Immature natural killer cell (primary cell): ENCODE measurements at regions not wholly inside any gene's neighbourhood (a gene's known extent, or its start where the extent isn't known, plus 50 kb on each side); places are given as distances from the start of the nearest gene placed in this dataset.
"Not testable (repeated sequence)": the region's sequence is repeated elsewhere in the genome, so short reads cannot be mapped to it uniquely, and the experiment has no call there.

Experiments
- DNase-seq, 3 donors: peaks; one replicate each; pipeline ENCODE4 v3.0.0; 2022; ENCODE audit warnings: mixed read lengths in 1 of 3
- H3K27ac Mint-ChIP-seq, 6 donors: one replicate each; pipeline ENCODE4 v1.8.0; 2020; ENCODE audit warnings: mixed read lengths in 6 of 6, mild to moderate bottlenecking in 5 of 6, inconsistent platforms in 4 of 6, moderate library complexity in 3 of 6
- H3K27me3 Mint-ChIP-seq, 3 donors: one replicate each; pipeline ENCODE4 v1.8.0; 2020 to 2021; ENCODE audit warnings: low read depth in 3 of 3, mild to moderate bottlenecking in 3 of 3, mixed read lengths in 3 of 3, moderate library complexity in 3 of 3, inconsistent platforms in 1 of 3
- H3K36me3 Mint-ChIP-seq, 3 donors: one replicate each; pipeline ENCODE4 v1.8.0; 2020; ENCODE audit warnings: mixed read lengths in 3 of 3, inconsistent platforms in 2 of 3, mild to moderate bottlenecking in 2 of 3
- H3K4me1 Mint-ChIP-seq, 2 donors: one replicate each; pipeline ENCODE4 v1.8.0; 2020; ENCODE audit warnings: inconsistent platforms in 2 of 2, mild to moderate bottlenecking in 2 of 2, mixed read lengths in 2 of 2, moderate library complexity in 1 of 2
- H3K4me3 Mint-ChIP-seq, 5 donors: one replicate each; pipeline ENCODE4 v1.8.0; 2020; ENCODE audit warnings: mild to moderate bottlenecking in 5 of 5, mixed read lengths in 5 of 5, inconsistent platforms in 3 of 5, moderate library complexity in 3 of 5
- H3K9me3 Mint-ChIP-seq, 6 donors: one replicate each; pipeline ENCODE4 v1.8.0; 2020; ENCODE audit warnings: mild to moderate bottlenecking in 6 of 6, mixed read lengths in 6 of 6, inconsistent platforms in 4 of 6, moderate library complexity in 3 of 6

DNA sequence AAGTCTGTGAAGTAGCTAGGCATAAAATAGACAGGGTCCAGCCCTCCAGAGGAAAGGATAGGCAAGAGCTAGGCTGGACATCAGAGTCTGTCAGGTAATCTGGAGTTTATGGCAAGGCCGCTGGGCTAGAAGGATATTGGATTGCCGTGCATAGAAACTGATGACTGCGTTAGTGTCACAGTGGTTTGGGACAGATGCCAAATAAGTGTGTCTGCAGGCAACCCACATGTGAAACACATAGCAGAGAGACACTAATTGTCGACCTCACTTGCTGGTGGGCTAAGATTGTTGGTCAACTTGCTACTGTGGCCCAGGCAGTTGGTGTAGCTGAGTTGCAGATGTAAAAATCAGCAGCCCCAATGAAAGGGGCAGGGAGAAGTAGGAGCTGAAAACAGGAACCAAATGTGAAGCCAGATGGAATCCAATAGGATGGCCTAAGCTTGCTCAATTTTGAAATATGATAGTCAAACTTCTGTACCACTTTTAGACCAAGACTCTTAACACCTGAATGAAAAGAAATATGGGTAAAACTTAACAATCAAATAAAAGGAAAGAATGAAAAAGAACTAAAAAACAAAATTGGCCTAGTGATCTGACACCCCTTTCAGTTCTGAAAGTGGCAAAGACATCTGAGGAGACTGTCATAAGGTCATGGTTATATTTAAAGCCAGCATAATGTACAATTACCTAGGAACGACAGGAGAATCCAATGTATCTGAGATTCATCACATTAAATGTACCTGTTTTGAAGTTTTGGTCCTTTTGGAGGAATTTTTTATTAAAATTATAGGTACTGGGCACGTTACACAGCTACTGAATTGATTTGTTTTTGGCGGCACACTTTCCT, 243.3 kb upstream of the ACTBL2 start:
- Mint-ChIP-seq H3K27ac (no peak overlapping the region), H3K9me3 (peaks cover 0 to 9% (median 2%) of the 10 kb centered on the region in 6 donors)
- peak in 1 of 3 donors; percentile 2 for DNase-seq

DNA sequence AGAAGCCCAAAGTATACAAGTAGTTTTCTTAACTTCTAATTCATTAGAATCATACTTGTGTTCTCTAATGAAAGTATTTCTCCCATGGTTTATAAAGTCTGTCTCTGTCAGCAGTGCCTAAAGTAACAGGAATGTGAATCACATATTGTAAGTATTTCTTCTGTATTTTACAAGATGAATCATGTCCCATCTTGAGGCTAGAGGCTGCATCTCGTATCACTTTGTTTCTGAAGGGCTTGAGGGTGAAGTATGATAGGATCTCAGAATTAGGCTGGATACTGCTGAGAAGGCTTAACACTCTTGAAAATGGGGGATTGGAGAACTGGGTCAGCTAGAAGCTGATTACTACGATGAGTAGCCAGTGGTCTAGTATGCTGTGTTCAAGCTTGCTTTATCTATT, 242.2 kb upstream of the ACTBL2 start:
- Mint-ChIP-seq H3K9me3 (peaks cover 0 to 12% (median 2%) of the 10 kb centered on the region in 6 donors), H3K4me3 (no peak overlapping the region), H3K4me1 (no peaks in the 10 kb centered on the region), H3K27me3 (peaks cover 1 to 3% (median 2%) of the 10 kb centered on the region in 3 donors), H3K27ac (no peak overlapping the region), H3K36me3 (no peaks in the 10 kb centered on the region)
- DNase-seq: no peak

More for the DNA sequence above, 243.3 kb upstream of the ACTBL2 start:
- H3K4me3 Mint-ChIP-seq: no peak overlapping the region
- H3K4me1 Mint-ChIP-seq: no peaks in the 10 kb centered on the region
- no peaks in the 10 kb centered on the region for H3K36me3 Mint-ChIP-seq
- peaks cover 1 to 3% (median 2%) of the 10 kb centered on the region in 3 donors for H3K27me3 Mint-ChIP-seq

DNA sequence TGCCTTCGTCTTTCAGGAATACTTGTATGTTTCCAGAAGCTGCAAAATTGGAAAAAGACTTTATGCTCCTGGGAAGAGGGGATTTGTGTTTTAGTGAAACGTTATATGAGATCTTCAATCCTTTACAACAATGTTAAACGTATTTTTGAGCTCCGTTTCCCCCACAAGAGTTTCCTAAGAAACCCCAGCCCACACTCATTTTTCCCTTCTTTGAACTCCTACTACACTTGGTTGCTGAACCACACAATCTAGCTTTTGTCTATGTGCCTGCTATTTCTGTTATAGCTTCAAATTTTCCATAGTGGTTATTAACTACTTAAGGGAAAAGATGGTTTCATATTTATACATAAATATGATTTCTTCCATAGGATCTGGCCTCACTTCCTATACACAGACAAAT, 238.6 kb upstream of the ACTBL2 start:
- Mint-ChIP-seq H3K4me3 (no peak overlapping the region), H3K4me1 (no peaks in the 10 kb centered on the region), H3K9me3 (peaks cover 0 to 14% (median 0%) of the 10 kb centered on the region in 6 donors), H3K36me3 (no peaks in the 10 kb centered on the region), H3K27me3 (peaks cover 0 to 3% (median 0%) of the 10 kb centered on the region in 3 donors), H3K27ac (no peak overlapping the region)
- no peak for DNase-seq

DNA sequence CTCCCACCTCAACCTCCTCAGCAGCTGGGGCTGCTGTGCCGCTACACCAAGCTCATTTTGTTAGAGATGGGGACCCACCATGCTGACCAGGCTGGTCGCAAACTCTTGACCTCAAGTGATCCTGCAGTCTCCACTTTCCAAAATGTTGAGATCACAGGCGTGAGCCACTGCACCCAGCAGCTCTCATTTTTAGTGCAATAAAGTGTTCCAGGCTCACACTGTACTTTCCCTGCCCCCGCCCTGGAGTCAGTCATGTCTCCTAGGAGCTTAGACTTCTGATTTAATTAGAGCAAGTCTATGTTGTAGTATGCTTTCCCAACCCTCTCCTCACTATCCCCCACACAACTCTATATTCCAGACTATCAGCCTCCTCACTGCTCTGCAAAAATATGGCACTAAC, 238.0 kb upstream of the ACTBL2 start:
- Mint-ChIP-seq H3K4me1 (no peaks in the 10 kb centered on the region), H3K36me3 (no peaks in the 10 kb centered on the region), H3K27me3 (peaks cover 0 to 3% (median 0%) of the 10 kb centered on the region in 3 donors), H3K27ac (no peak overlapping the region), H3K4me3 (no peak overlapping the region), H3K9me3 (peaks cover 0 to 14% (median 0%) of the 10 kb centered on the region in 6 donors)
- DNase-seq: no peak

DNA sequence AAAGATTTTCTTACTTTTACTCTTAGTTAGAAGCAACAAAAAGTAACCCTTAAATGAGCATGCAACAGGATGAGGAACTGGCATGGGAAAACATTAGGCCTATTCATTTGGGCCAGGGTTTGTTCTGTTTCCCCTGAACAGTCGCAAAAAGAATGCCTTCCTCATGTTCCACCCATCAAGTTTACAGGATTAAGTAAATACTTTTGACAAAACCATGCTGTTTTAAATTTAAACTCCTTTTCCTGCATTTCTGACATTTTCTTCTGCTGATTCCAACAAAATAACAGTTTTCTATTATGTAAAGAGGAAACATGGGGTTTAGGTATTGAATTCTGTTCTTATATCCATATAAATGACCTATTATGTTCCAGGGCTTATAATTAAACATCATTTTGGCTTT, 236.6 kb upstream of the ACTBL2 start:
- Mint-ChIP-seq H3K27ac (no peak overlapping the region), H3K36me3 (no peaks in the 10 kb centered on the region), H3K27me3 (peaks cover 0 to 2% (median 0%) of the 10 kb centered on the region in 3 donors), H3K9me3 (peaks cover 0 to 12% (median 0%) of the 10 kb centered on the region in 6 donors), H3K4me1 (no peaks in the 10 kb centered on the region), H3K4me3 (no peak overlapping the region)
- DNase-seq: no peak

DNA sequence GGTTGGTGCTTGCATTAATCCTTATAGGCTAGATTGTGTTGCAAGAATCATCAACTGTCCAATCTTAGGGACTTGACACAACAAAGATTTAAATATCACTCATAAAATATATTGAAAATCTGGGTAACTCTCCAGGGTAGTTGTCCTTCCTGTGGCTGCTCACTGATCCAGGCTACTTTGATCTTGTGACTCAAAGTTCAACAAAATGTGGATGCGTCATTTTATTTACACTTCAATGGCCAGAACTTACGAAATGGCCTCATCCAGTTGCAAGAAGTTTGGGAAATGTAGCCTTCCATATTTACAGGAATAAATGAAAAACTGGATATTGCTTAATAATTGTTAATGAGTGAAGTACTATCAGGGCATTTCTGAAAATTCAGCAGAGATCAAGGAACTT, 235.5 kb upstream of the ACTBL2 start:
- H3K36me3 Mint-ChIP-seq: no peaks in the 10 kb centered on the region
- no peak overlapping the region for H3K27ac Mint-ChIP-seq
- no peak overlapping the region for H3K4me3 Mint-ChIP-seq
- H3K27me3 Mint-ChIP-seq: peaks cover 0 to 1% (median 0%) of the 10 kb centered on the region in 3 donors
- peaks cover 0 to 12% (median 0%) of the 10 kb centered on the region in 6 donors for H3K9me3 Mint-ChIP-seq
- DNase-seq: no peak
- H3K4me1 Mint-ChIP-seq: no peaks in the 10 kb centered on the region

DNA sequence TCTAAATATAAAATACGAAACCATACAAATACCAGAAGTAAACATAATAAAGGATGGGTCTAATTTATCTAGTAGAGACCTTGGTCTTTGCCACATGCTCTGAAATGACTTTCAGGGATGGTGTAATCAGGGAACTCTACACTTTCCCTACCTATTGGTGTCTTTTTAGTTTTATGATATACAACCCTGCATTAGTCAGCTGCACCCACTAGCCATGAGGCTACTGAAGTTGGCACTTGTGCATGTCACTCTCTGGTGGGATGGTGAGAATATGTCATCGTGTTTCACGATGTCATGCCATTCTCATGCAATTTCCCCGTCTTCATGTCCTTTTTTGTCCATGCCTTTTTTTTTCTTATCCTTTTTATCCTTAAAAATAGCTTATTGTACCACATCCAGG, 234.9 kb upstream of the ACTBL2 start:
- H3K9me3 Mint-ChIP-seq: peaks cover 0 to 12% (median 0%) of the 10 kb centered on the region in 6 donors
- H3K4me1 Mint-ChIP-seq: no peaks in the 10 kb centered on the region
- H3K27me3 Mint-ChIP-seq: peaks cover 0 to 1% (median 0%) of the 10 kb centered on the region in 3 donors
- no peak overlapping the region for H3K4me3 Mint-ChIP-seq
- no peak overlapping the region for H3K27ac Mint-ChIP-seq
- no peak for DNase-seq
- no peaks in the 10 kb centered on the region for H3K36me3 Mint-ChIP-seq

DNA sequence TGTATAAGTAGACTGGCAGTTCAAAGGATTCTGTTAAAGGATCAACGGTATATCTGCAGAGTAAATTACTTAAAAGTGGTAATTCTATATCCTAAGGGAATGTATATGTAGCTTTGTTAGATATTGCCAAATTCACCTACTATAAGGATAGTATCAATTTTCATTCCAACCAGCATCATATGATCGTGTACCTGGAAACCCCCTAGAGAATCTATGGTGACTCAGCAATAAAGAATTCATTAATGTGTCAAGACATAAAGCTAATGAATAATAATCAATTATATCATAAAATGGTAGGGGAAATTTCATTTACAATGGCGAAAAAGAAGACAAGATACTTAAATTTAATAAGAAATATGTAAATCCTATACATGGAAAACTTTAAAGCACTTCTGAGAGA, 234.1 kb upstream of the ACTBL2 start:
- Mint-ChIP-seq H3K9me3 (peaks cover 0 to 12% (median 0%) of the 10 kb centered on the region in 6 donors), H3K27me3 (peaks cover 0 to 1% (median 0%) of the 10 kb centered on the region in 3 donors), H3K4me1 (no peaks in the 10 kb centered on the region), H3K36me3 (no peaks in the 10 kb centered on the region), H3K4me3 (no peak overlapping the region), H3K27ac (no peak overlapping the region)
- DNase-seq: no peak

DNA sequence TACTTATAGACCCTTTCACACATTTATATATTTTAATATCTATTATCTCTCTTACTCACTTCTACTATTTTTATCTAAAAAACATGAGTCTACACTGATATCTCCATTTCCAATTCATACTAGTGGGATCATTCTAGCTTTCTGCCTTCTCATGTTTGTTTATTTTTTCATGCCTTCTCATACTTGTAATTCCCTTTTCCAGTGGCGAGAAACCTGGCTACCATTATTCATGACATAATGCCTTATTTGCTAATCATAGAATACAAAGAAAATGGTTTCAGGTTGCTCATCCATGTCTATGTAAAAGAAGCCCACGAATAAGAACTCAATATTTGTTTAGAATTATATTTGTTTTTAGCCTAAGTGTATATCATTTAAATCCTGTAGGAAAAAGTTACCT, 232.7 kb upstream of the ACTBL2 start:
- H3K27me3 Mint-ChIP-seq: peaks cover 0 to 1% (median 0%) of the 10 kb centered on the region in 3 donors
- H3K4me1 Mint-ChIP-seq: no peaks in the 10 kb centered on the region
- DNase-seq: no peak
- peaks cover 0 to 7% (median 0%) of the 10 kb centered on the region in 6 donors for H3K9me3 Mint-ChIP-seq
- H3K27ac Mint-ChIP-seq: no peak overlapping the region
- H3K4me3 Mint-ChIP-seq: no peak overlapping the region
- H3K36me3 Mint-ChIP-seq: no peaks in the 10 kb centered on the region

DNA sequence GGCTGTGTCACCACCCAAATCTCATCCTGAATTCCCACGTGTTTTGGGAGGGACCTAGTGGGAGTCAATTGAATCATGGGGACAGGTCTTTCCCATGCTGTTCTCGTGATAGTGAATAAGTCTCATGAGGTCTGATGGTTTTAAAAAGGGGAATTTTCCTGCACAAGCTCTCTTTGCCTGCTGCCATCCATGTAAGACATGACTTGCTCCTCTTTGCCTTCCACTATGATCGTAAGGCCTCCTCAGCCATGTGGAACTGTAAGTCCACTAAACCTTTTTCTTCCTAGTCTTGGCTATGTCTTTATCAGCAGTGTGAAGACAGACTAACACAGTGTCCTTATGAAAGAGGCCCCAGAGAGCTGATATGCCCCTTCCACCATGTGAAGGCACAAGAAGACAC, 230.9 kb upstream of the ACTBL2 start:
- not testable (repeated sequence) for H3K4me1 Mint-ChIP-seq

DNA sequence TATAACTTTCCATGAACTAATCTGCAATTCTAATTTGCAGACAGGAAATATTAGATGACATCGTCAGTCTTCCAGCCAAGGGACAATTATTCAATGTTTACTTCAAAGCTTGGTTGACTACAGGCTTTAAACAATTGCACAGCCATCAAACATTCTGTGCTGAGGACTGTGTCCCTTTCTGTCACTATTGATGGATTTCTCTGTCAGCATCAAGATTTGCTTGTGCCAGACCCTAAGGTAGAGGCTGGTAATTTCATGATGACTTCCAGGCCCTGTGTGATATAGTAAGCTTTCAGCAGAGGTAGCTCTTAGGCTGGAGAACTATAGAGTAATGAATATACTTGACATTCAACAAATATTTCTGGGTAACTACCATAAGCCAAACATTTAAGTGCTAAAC, 229.3 kb upstream of the ACTBL2 start:
- no peaks in the 10 kb centered on the region for H3K4me1 Mint-ChIP-seq
- H3K4me3 Mint-ChIP-seq: no peak overlapping the region
- DNase-seq: no peak
- H3K36me3 Mint-ChIP-seq: no peaks in the 10 kb centered on the region
- H3K27me3 Mint-ChIP-seq: peaks cover 0 to 2% (median 1%) of the 10 kb centered on the region in 3 donors
- H3K27ac Mint-ChIP-seq: no peak overlapping the region
- H3K9me3 Mint-ChIP-seq: peaks cover 0 to 2% (median 0%) of the 10 kb centered on the region in 6 donors

More for the DNA sequence above, 230.9 kb upstream of the ACTBL2 start:
- not testable (repeated sequence) for H3K36me3 Mint-ChIP-seq, H3K9me3 Mint-ChIP-seq, H3K4me3 Mint-ChIP-seq, H3K27me3 Mint-ChIP-seq, DNase-seq, H3K27ac Mint-ChIP-seq

DNA sequence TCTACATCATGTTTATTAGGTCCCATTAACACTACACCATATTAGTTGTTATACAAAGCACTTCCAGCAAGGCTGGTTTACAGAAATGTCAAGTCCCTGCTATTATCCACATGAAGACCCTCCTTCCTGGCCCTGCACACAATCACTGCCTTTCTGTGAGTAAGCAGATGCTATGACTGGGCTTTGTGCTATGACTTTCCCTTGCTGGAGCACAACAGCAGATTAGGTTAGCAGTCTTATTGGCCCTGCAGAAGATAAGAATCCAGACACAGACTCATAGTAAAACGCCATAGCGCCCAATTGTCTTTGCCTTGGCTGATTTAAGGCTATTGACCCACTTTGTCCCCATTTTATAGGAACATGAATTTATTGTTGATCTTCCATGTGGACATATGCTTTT, 228.9 kb upstream of the ACTBL2 start:
- Mint-ChIP-seq H3K9me3 (peaks cover 0 to 2% (median 0%) of the 10 kb centered on the region in 6 donors), H3K27ac (no peak overlapping the region), H3K27me3 (peaks cover 0 to 2% (median 1%) of the 10 kb centered on the region in 3 donors), H3K4me3 (no peak overlapping the region), H3K4me1 (no peaks in the 10 kb centered on the region), H3K36me3 (no peaks in the 10 kb centered on the region)
- DNase-seq: no peak

DNA sequence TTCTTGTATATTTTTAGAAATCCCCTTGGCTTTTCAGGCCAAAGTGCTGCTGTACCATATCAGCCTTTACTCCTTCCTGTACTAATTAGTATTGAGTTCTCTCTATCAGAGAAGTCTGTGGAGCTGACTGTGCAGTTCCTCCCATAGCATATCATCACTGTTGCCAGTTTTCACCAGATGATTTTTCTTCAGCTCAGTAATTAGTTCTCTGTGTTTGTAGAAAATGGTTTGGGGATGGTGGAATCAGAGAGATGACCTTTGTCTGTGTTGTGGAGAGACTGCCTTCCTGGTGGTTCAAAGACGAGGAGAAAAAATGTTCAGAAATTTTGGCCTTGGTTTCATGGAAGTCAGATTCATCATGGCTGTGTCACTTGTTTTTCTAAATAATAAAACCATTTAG, 227.5 kb upstream of the ACTBL2 start:
- H3K36me3 Mint-ChIP-seq: no peaks in the 10 kb centered on the region
- no peak overlapping the region for H3K4me3 Mint-ChIP-seq
- DNase-seq: no peak
- peaks cover 0 to 2% (median 1%) of the 10 kb centered on the region in 3 donors for H3K27me3 Mint-ChIP-seq
- H3K4me1 Mint-ChIP-seq: no peaks in the 10 kb centered on the region
- no peak overlapping the region for H3K27ac Mint-ChIP-seq
- peaks cover 0 to 2% (median under 1%) of the 10 kb centered on the region in 6 donors for H3K9me3 Mint-ChIP-seq

DNA sequence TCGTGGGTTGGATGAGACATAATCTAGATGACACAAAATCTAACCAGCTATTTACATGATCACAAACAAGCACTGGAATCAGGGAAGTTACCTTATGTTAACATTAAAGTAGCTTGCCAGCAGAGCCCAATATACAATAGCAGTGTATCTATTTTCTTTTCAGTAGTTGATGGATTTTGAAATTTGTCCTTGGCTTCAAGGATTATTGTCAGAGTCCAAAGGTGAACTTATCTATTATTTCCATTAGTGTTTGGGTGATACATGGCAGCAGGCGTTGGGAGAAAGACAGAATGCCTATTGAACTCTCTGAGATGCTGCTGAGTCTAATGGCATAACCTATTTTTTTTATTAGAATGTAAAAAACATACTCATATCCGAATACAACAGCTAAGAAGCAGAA, 223.2 kb upstream of the ACTBL2 start:
- H3K9me3 Mint-ChIP-seq: peaks cover 0 to 4% (median 0%) of the 10 kb centered on the region in 6 donors
- H3K27me3 Mint-ChIP-seq: peaks cover 0 to 3% (median 0%) of the 10 kb centered on the region in 3 donors
- no peak overlapping the region for H3K27ac Mint-ChIP-seq
- no peaks in the 10 kb centered on the region for H3K36me3 Mint-ChIP-seq
- no peak overlapping the region for H3K4me3 Mint-ChIP-seq
- DNase-seq: no peak
- no peaks in the 10 kb centered on the region for H3K4me1 Mint-ChIP-seq
